Calu3 (cell line): ENCODE measurements at regions not wholly inside any gene's neighbourhood (a gene's known extent, or its start where the extent isn't known, plus 50 kb on each side); places are given as distances from the start of the nearest gene placed in this dataset.

ENCODE experiments used
- BruUV-seq: library from RNA; stranded (reverse); fragments of 400-500 nt; replicated peaks from 2 replicates; lab custom pipeline; 2021; lab: Mats Ljungman, UMichigan
- CTCF ChIA-PET: fragments of 300-600 bp; sonication (Branson Sonifier 250); formaldehyde crosslinking; loops from one replicate; lab custom pipeline; 2022; ENCODE audit warnings: antibody characterized with exemption; lab: Charles Lee
- DNase-seq: peaks from one replicate; pipeline ENCODE4 v3.0.0; 2022
- H3K27ac Mint-ChIP-seq: one replicate; pipeline ENCODE4 v1.8.0; 2022; ENCODE audit warnings: mixed read lengths; ENCODE audit not compliant: unreplicated experiment
- H3K27me3 Mint-ChIP-seq: one replicate; pipeline ENCODE4 v1.8.0; 2022; ENCODE audit warnings: mixed read lengths; ENCODE audit not compliant: unreplicated experiment
- H3K36me3 Mint-ChIP-seq: one replicate; pipeline ENCODE4 v1.8.0; 2022; ENCODE audit warnings: mild to moderate bottlenecking, moderate library complexity, mixed read lengths; ENCODE audit not compliant: insufficient read depth, unreplicated experiment
- H3K4me1 Mint-ChIP-seq: one replicate; pipeline ENCODE4 v1.8.0; 2022; ENCODE audit warnings: mild to moderate bottlenecking, low read depth, mixed read lengths; ENCODE audit not compliant: unreplicated experiment
- H3K4me3 Mint-ChIP-seq: one replicate; pipeline ENCODE4 v1.8.0; 2022; ENCODE audit warnings: mild to moderate bottlenecking, low read depth, moderate library complexity, mixed read lengths; ENCODE audit not compliant: unreplicated experiment
- H3K9me3 Mint-ChIP-seq: one replicate; pipeline ENCODE4 v1.8.0; 2022; ENCODE audit warnings: low read depth, mixed read lengths; ENCODE audit not compliant: unreplicated experiment
- intact Hi-C: fragments of 100-400 bp; cut with micrococcal nuclease; formaldehyde crosslinking; loops from one replicate; pipeline ENCODE4 v1.10.0; 2022; ENCODE audit not compliant: unreplicated experiment
- TF ChIP-seq, protein P1 (sequence below): fragments of 200-600 bp; IDR thresholded peaks from one replicate; pipeline ENCODE4 v1.8.0; 2022; ENCODE audit warnings: antibody characterized with exemption; ENCODE audit not compliant: unreplicated experiment

DNA sequence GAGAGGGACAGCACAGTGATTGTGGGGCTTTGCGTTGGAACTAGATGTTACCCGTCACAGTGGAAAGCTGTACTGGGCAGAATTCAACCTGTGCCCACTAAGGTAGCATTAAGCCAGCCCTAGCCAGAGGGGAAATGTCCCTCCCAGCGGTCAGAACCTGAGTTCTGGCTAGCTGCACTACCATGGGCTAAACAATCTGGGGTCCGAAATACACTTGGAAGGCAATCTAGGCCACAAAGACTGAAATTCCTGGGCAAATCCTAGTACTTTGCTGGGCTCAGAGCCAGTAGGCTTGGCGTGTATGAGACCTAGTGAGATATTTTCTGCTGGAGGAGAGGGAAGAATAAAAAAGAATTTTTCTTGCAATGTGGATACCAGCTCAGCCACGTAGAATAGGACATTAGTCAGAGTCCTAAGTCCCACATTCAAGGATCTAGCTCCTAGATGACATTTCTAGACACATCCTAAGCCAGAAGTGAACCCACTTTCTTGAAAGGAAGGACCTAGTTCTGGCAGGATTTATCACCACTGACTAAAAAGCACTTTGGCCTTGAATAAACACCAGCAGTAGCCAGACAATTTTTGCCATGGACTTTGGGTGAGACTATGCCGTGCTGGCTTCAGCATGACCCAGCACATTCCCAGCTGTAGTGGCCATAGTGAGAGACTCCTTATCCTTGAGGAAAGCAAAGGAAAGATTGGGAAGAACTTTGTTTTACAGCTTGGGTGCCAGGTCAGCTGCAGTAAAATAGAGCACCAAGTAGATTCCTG is 618.0 kb downstream of the BRINP1 start:
- TF ChIP-seq, protein P1, sequence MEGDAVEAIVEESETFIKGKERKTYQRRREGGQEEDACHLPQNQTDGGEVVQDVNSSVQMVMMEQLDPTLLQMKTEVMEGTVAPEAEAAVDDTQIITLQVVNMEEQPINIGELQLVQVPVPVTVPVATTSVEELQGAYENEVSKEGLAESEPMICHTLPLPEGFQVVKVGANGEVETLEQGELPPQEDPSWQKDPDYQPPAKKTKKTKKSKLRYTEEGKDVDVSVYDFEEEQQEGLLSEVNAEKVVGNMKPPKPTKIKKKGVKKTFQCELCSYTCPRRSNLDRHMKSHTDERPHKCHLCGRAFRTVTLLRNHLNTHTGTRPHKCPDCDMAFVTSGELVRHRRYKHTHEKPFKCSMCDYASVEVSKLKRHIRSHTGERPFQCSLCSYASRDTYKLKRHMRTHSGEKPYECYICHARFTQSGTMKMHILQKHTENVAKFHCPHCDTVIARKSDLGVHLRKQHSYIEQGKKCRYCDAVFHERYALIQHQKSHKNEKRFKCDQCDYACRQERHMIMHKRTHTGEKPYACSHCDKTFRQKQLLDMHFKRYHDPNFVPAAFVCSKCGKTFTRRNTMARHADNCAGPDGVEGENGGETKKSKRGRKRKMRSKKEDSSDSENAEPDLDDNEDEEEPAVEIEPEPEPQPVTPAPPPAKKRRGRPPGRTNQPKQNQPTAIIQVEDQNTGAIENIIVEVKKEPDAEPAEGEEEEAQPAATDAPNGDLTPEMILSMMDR = no peak
- intact Hi-C loops = no loop called here
- H3K9me3 Mint-ChIP-seq = no peaks in the 10 kb centered on the region
- DNase-seq = no peak
- H3K27me3 Mint-ChIP-seq = no peaks in the 10 kb centered on the region
- H3K4me1 Mint-ChIP-seq = no peaks in the 10 kb centered on the region
- H3K36me3 Mint-ChIP-seq = no peaks in the 10 kb centered on the region
- H3K27ac Mint-ChIP-seq = no peak overlapping the region
- no TSS peak for BruUV-seq
- H3K4me3 Mint-ChIP-seq = no peak overlapping the region
- CTCF ChIA-PET = no interaction called here

DNA sequence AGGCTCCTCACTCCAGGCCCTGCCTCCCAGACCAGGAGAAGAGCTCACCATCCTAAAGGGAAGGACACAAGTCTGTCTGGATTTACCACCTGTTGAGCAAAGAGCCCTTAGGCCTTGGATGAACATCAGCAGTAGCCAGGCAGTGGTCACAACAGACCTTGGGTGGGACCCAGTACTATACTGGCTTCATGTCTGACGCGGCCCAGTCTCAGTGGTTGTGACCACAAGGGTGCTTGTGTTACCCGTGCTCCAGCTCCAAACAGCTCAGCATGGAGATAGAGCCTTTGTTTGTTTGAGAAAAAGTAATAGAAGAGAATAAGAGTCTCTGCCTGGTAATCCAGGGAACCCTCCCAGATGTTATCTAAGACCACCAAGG is 617.4 kb downstream of the BRINP1 start:
- CTCF ChIA-PET = no interaction called here
- H3K27me3 Mint-ChIP-seq = no peaks in the 10 kb centered on the region
- intact Hi-C loops = no loop called here
- H3K9me3 Mint-ChIP-seq = no peaks in the 10 kb centered on the region
- no peak for DNase-seq
- H3K36me3 Mint-ChIP-seq = no peaks in the 10 kb centered on the region
- H3K4me1 Mint-ChIP-seq = no peaks in the 10 kb centered on the region
- H3K27ac Mint-ChIP-seq = no peak overlapping the region
- TF ChIP-seq, protein P1 = no peak
- no TSS peak for BruUV-seq
- H3K4me3 Mint-ChIP-seq = no peak overlapping the region

DNA sequence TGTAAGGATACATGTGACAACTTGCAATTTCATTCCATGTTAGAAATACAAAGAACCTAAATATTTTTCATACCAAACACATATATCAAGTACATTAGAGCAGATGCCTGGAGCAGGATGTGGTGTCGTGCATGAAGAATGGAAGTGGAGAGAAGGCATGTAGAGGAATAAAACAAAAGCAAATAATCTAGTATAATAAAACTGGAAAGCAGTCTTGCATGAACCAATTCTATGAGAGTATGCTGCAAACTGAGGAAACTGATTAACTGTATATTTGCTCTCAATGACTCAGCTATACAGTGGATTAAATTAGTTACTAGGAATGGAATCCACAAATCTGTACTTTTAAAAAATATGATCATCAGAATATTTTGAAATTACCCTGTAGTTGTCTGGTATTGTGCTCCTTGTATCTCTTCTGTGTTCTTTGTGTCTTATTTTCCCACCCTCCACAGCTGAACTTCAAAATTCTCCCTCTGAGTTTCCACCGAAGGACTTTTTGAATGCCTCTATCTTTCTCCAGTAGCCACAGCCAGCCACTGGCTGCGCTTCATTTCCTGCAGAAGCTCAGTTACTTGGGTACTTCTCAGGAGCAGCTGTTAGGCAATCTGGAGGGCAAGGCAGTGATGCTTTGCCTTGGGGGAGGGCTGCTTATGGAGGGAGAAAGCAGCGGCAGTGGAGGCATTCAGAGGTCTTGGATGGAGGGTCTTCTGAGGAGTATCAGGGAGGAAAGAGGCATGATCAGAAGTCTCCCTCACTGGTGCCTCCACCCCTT is 608.0 kb downstream of the BRINP1 start:
- TF ChIP-seq, protein P1 = no peak
- CTCF ChIA-PET = no interaction called here
- no TSS peak for BruUV-seq
- no peak for DNase-seq
- no peaks in the 10 kb centered on the region for H3K4me1 Mint-ChIP-seq
- peaks cover 12% of the 10 kb centered on the region for H3K9me3 Mint-ChIP-seq
- H3K36me3 Mint-ChIP-seq = no peaks in the 10 kb centered on the region
- H3K4me3 Mint-ChIP-seq = no peak overlapping the region
- intact Hi-C loops = no loop called here
- H3K27ac Mint-ChIP-seq = no peak overlapping the region
- no peaks in the 10 kb centered on the region for H3K27me3 Mint-ChIP-seq

DNA sequence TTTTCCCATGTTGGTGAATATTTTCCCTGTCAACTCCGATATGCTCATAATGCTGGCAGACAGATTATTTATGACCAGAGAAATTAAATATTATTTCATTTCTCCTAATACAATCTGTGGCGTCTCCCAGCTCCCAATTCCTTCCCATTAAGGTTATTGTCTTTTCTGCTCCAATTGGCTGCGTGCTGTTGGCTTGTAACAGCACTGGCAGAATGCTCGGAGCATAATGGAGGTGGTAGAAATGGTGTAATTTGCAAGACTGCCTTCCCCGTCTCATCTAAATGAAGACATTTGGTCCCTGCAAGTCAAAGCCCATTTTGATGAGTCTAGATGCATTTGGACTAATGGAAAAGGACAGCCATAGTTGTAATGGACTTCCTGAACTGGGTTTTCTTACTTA is 601.7 kb downstream of the BRINP1 start:
- no peak for DNase-seq
- Mint-ChIP-seq H3K36me3 (no peaks in the 10 kb centered on the region), H3K4me1 (no peaks in the 10 kb centered on the region), H3K9me3 (peaks cover 7% of the 10 kb centered on the region), H3K27ac (no peak overlapping the region), H3K4me3 (no peak overlapping the region), H3K27me3 (no peaks in the 10 kb centered on the region)
- no TSS peak for BruUV-seq
- intact Hi-C loops = no loop called here
- CTCF ChIA-PET = no interaction called here
- TF ChIP-seq, protein P1 = no peak
